ENCODE measurements at regions not wholly inside any gene's neighbourhood (a gene's known extent, or its start where the extent isn't known, plus 50 kb on each side); places are given as distances from the start of the nearest gene placed in this dataset.
"Not testable (repeated sequence)": the region's sequence is repeated elsewhere in the genome, so short reads cannot be mapped to it uniquely, and the experiment has no call there.

DNA sequence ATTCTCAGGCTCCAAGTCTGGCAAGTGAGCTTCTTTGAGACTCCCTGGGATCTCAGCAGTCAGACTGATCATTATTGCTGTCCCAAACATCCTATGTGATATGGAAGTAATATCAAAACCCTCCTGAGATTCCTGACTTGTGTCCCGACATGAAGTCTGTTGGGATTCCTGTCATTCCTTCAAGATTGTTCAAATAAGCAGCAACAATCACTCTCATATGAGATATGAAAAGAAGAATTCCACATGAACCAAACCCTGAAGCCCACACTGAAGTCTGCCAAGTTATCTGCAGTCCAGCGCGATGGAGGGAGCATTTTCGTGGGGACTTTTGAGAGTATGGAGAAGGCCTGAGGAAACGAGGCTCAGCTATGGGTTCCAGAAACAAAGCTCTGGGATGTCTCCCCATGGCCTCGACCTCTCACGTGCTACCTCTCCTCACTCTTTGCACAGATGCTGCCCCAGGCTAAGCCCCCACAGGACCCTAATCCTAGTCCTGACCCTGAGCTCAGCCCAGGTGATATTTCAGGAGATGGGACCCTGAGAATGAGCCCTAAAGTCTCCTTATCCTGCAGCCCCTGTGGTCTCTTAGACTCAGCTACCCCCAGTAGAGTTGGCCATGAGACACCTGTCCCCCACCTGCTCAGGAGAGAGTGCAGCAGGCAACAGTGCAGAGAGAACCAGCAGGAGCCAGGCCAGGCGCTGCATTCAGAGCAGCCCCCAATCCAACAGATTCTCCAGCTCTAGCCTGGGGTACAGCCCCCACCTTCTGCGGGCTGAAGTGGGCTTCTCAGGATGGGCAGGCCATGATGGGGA lies 100.2 kb downstream of the GGTLC2 start:
- DNase-seq (ENCODE audit: low spot score) = no peak

GRCh38 chr22:22745225-22746060 lies 101.0 kb downstream of the GGTLC2 start:
- no peak for DNase-seq (ENCODE audit: low spot score)

GRCh38 chr22:22746061-22746962 lies 101.9 kb downstream of the GGTLC2 start:
- no peak for DNase-seq (ENCODE audit: low spot score)

DNA sequence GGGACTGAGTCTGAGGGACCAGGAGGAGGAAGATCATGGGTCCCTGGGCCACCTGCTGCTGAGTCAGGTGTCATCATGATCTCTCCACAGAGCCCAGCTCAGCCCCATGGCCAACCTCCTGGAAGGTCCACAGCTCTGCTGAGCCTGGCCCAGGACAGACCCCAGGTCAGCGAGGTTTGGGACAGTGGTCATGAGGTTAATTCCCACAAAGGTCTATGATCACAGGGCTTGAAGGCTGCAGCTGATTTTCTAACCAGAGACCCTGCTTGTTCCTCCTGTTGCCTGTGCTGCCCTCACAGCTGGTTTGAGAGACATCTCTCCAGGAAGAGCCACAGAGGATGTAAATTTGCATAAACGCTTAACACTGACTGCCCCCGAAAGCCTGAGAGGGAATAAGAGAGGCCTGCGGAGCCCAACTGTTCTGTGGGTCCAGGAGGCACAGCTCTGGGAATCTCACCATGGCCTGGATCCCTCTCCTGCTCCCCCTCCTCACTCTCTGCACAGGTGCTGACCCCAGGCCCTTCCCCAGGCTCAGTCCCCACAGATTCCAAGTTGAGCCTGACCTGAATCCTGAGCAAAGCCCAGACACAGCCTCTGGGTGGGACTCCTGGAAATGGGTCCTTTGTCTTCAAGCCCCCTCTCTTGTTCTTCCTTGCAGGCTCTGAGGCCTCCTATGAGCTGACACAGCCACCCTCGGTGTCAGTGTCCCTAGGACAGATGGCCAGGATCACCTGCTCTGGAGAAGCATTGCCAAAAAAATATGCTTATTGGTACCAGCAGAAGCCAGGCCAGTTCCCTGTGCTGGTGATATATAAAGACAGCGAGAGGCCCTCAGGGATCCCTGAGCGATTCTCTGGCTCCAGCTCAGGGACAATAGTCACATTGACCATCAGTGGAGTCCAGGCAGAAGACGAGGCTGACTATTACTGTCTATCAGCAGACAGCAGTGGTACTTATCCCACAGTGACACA lies 102.8 kb downstream of the GGTLC2 start:
- DNase-seq (ENCODE audit: low spot score) = no peak

DNA sequence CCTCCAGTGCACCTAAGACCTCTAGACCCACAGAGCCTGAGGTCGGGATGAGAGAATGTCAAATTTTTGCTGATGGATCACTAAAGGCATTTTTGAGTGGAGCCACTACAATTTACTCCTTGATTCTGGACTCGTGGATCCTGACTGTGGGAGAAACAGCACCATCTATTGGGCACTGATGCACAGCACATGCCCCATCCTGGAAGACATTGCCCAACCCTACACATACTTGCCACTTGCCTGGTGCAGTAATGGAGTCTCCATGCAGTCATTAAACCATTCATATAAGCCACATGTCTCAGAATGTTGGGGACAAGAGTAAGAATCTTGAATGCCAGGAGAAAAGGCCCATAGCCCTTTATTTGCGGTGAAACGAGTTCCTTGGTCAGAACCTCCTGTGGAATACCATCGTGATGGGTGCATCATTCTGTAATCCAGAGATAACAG lies 103.9 kb downstream of the GGTLC2 start:
- no peak for DNase-seq (ENCODE audit: low spot score)

- DNase-seq (ENCODE audit: low spot score) = no peak
Measured at GRCh38 chr22:22748756-22749155, 104.3 kb downstream of the GGTLC2 start.

GRCh38 chr22:22749167-22749758 lies 104.8 kb downstream of the GGTLC2 start:
- no peak for DNase-seq (ENCODE audit: low spot score)

DNA sequence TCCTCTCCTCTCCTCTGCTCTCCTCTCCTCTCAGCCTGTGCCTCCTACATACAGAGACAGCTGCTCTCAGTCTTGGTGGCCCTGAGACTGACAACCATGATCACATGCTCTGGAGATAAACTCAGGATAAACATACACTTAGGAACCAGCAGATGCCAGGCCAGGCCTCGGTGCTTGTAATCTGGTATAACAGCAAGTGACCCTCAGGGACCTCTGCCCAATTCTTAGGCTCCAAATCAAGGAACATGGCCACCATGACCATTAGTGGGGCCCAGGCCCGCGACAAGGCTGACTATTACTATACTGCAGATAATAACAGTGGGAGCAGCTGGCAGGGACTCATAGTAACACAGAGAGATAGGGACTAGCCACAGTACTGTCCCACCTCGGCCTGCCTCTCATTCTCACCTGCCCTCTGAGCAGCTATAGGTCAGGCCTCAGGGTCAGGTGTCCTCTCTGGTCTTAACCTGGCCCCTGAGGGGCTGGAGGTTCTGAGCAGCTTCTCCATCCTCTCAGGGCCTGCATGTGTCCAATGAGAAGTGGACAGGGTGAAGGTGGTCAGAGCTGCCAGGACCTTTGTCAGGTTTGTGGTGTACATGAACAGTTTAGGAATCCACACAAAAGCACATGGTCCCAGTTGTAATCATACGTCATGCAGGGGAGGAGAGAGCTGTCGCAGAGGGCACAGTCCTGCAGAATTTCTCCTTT lies 106.1 kb downstream of the GGTLC2 start:
- DNase-seq (ENCODE audit: low spot score) = no peak

GRCh38 chr22:22751043-22751603 lies 106.7 kb downstream of the GGTLC2 start:
- DNase-seq (ENCODE audit: low spot score) = no peak

- DNase-seq (ENCODE audit: low spot score) = no peak
Measured at GRCh38 chr22:22752199-22752555, 107.8 kb downstream of the GGTLC2 start.

DNA sequence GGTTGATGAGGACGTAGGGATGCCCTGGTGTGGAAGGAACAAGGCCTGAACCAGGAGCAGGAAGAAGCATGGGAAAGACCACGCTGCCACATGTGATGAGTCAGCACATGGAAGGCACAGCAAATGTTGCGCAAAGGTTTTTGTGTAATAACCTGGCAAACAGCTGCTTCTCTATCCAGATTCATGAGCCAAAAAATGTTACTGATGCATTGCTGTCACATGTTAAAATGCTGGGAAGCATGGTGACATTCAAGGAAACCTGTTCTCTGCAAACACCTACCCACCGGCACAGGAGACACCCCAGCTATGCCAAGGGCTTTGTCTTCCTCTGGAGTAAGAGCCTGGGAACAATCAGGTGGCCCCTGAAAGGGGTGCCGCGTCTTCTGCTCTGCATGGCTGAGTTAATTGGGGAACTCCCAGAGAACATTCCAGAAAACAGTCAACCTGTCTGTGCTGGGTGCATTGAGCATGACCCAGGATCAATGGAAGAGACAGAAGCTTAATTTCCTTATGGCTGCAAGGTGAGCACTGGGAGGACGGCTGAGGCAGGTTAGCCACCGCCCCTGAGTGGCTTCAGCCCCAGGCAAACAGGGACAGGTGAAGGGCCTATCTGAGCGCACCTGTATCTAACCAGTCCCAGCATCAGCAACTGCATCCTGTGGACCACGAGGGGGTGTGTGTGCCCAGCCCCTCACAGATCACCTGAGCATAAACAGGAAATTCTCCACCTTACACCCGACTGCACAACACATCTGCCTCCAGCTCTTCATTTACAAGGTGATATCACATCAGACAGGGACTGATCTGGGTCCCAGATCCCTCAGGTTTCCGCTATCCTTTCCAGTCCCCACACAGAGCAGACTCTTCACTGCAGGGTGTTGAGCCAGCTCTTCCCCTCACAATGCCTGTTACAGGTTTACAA lies 108.4 kb downstream of the GGTLC2 start:
- DNase-seq (ENCODE audit: low spot score) = no peak

- DNase-seq (ENCODE audit: low spot score) = no peak
Measured at GRCh38 chr22:22753526-22754267, 109.3 kb downstream of the GGTLC2 start.

GRCh38 chr22:22754268-22754657 lies 109.8 kb downstream of the GGTLC2 start:
- no peak for DNase-seq (ENCODE audit: low spot score)

DNA sequence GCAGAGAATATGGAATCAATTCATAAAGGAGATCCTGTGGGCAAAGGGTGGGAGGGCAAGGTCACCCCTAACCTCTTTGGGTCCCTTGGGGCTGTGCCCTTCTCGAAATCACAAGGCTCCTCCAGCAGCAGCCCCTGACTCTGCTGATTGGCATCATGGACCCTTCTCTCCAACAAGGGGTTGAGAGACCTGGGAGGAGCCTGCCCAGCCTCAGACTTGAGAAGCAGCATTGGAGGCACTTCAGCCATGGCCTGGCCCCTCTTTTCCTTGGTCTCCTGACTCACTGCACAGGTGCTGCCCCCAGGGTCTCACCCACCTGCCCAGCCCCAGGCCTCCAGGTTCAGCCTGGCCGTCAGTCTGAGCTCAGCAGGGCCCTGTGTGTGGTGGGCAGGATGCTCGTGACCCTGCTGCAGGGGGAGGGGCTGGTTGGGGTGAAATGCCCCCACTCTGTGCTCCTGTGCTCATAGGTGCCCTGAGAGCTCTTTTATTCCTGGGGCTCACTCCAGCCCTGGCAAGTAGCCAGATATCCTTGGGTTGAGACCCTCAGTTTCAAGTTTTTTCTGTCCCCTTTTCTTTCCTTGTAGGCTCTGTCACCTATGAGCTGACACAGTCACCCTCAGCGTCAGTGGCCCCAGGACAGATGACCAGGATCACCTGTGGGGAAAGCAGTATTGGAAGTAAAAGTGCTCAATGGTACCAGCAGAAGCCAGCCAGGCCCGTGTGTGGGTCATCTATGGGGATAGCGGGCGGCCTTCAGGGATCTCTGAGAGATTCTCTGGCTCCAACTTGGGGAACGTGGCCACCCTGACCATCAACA lies 110.8 kb downstream of the GGTLC2 start:
- no peak for DNase-seq (ENCODE audit: low spot score)

DNA sequence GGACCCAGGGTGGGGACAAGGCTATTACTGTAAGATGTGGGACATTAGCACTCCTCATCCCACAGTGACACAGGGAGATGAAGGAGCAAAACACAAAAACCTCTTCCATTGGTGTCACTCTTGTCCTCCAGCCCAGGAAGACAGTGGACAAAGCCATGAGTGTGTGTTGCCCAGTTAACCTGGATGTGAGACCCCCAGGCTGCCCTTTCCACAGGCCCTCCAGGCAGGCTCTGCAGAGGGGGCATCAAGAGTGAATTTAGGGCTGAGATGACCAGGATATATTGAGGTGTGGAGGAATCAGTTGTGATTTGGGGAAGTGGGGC lies 111.3 kb downstream of the GGTLC2 start:
- no peak for DNase-seq (ENCODE audit: low spot score)

DNA sequence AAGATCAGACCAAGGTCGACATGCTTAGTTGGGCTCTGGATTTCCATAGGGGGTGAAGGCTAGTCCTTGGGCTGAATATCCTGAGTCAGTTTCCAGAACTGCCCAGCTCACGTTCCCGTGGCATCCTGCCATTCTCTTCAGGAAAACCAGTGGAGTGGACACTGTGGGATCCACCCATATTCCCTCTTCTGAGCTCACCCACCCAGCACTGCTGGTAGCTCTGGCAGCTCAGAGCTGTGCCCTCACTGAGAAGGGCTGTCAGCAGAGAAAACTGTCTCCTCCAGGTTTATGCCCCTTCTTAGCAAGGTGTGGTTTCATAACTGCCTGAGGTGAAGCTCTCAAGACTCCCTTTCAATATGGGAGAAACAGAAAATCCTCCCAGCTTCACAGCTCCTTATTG lies 111.7 kb downstream of the GGTLC2 start:
- no peak for DNase-seq (ENCODE audit: low spot score)

DNA sequence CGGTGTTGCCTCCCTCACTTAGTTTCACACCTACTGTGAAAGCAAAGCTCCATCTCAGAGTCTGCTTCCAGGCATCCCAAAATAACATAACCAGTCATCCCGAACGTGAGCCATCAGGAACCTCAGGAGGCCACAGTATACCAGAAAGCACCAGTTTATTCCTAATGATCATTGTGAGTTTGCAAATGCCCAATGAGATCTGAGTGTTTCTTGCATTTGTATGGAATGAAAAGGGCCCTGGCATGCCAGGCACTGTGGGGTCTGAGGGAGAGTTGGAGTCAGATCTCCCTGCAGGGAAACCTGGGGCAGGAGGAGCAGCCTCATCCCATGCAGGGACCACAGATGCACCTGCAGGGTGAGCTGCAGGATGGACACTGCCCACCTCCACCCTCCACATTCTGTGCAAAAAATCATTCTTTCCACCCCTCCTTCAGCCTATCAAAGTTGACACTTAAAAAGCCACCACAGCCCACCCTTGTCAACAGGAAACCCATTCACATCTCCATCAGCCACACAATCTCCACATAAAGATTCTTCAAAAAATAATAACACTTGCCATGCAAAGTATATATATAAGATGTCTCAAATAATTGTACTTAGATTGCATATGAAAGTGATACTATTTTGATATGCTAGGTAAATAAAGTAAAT lies 112.3 kb downstream of the GGTLC2 start:
- not testable (repeated sequence) for DNase-seq (ENCODE audit: low spot score)
